B cell (primary cell): ENCODE measurements at regions not wholly inside any gene's neighbourhood (a gene's known extent, or its start where the extent isn't known, plus 50 kb on each side); places are given as distances from the start of the nearest gene placed in this dataset.

ENCODE experiments used
- CTCF ChIP-seq: fragments of 200-600 bp; IDR thresholded peaks from one replicate; pipeline ENCODE4 v1.8.0; 2022; ENCODE audit warnings: antibody characterized with exemption, mild to moderate bottlenecking
- EZH2 ChIP-seq: IDR thresholded peaks from 2 replicates; pipeline ENCODE4 v1.6.1; 2012; ENCODE audit warnings: borderline replicate concordance, low read depth, mild to moderate bottlenecking, moderate library complexity, low read length; ENCODE audit not compliant: insufficient read depth, poor library complexity, severe bottlenecking

- no peak for TF ChIP-seq CTCF
- no peak for TF ChIP-seq EZH2
Observed at GRCh38 chr1:175862408-175862807, 119.0 kb upstream of the TNR start.
